ENCODE measurements at regions not wholly inside any gene's neighbourhood (a gene's known extent, or its start where the extent isn't known, plus 50 kb on each side); places are given as distances from the start of the nearest gene placed in this dataset.
"Not testable (repeated sequence)": the region's sequence is repeated elsewhere in the genome, so short reads cannot be mapped to it uniquely, and the experiment has no call there.

GRCh38 chr1:185435696-185436379 is 118.8 kb upstream of the IVNS1ABP start:
- no peak for DNase-seq (ENCODE audit: low spot score)

GRCh38 chr1:185434721-185435120 is 117.7 kb upstream of the IVNS1ABP start:
- DNase-seq (ENCODE audit: low spot score), result no peak

GRCh38 chr1:185433667-185434066 is 116.6 kb upstream of the IVNS1ABP start:
- no peak for DNase-seq (ENCODE audit: low spot score)

- no peak for DNase-seq (ENCODE audit: low spot score)
Measured at GRCh38 chr1:185432948-185433347, 115.9 kb upstream of the IVNS1ABP start.

GRCh38 chr1:185431612-185432011 is 114.6 kb upstream of the IVNS1ABP start:
- no peak for DNase-seq (ENCODE audit: low spot score)

- not testable (repeated sequence) for DNase-seq (ENCODE audit: low spot score)
Measured at GRCh38 chr1:185429668-185430067, 112.6 kb upstream of the IVNS1ABP start.

- DNase-seq (ENCODE audit: low spot score), result no peak
Measured at GRCh38 chr1:185427776-185428175, 110.7 kb upstream of the IVNS1ABP start.

GRCh38 chr1:185427264-185427663 is 110.2 kb upstream of the IVNS1ABP start:
- no peak for DNase-seq (ENCODE audit: low spot score)

GRCh38 chr1:185426848-185427247 is 109.8 kb upstream of the IVNS1ABP start:
- no peak for DNase-seq (ENCODE audit: low spot score)

GRCh38 chr1:185425163-185425562 is 108.1 kb upstream of the IVNS1ABP start:
- DNase-seq (ENCODE audit: low spot score), result no peak

GRCh38 chr1:185421485-185422107 is 104.6 kb upstream of the IVNS1ABP start:
- no peak for DNase-seq (ENCODE audit: low spot score)

- DNase-seq (ENCODE audit: low spot score), result no peak
Measured at GRCh38 chr1:185420588-185421081, 103.6 kb upstream of the IVNS1ABP start.

GRCh38 chr1:185419718-185420117 is 102.7 kb upstream of the IVNS1ABP start:
- no peak for DNase-seq (ENCODE audit: low spot score)

- no peak for DNase-seq (ENCODE audit: low spot score)
Measured at GRCh38 chr1:185418472-185418871, 101.4 kb upstream of the IVNS1ABP start.

GRCh38 chr1:185412385-185413087 is 95.5 kb upstream of the IVNS1ABP start:
- no peak for DNase-seq (ENCODE audit: low spot score)

GRCh38 chr1:185409763-185410528 is 92.9 kb upstream of the IVNS1ABP start:
- DNase-seq (ENCODE audit: low spot score), result no peak

- DNase-seq (ENCODE audit: low spot score), result no peak
Measured at GRCh38 chr1:185409345-185409744, 92.3 kb upstream of the IVNS1ABP start.

GRCh38 chr1:185408700-185409270 is 91.7 kb upstream of the IVNS1ABP start:
- no peak for DNase-seq (ENCODE audit: low spot score)

GRCh38 chr1:185406691-185407009 is 89.6 kb upstream of the IVNS1ABP start:
- no peak for DNase-seq (ENCODE audit: low spot score)

- no peak for DNase-seq (ENCODE audit: low spot score)
Measured at GRCh38 chr1:185406006-185406690, 89.1 kb upstream of the IVNS1ABP start.

- no peak for DNase-seq (ENCODE audit: low spot score)
Measured at GRCh38 chr1:185404907-185405568, 88.0 kb upstream of the IVNS1ABP start.
